Fibroblast of upper back skin (primary cell): ENCODE measurements at regions not wholly inside any gene's neighbourhood (a gene's known extent, or its start where the extent isn't known, plus 50 kb on each side); places are given as distances from the start of the nearest gene placed in this dataset.

Experiments used
- DNase-seq: peaks from one replicate; pipeline ENCODE4 v3.0.0-alpha.2; 2013

GRCh38 chr3:127110982-127111693 is 81.8 kb upstream of the PRR23E start:
- no peak for DNase-seq

- no peak for DNase-seq
Observed at GRCh38 chr3:127112796-127113570, 79.9 kb upstream of the PRR23E start.

GRCh38 chr3:127113571-127113891 is 79.4 kb upstream of the PRR23E start:
- DNase-seq, result no peak

GRCh38 chr3:127114337-127115070 is 78.4 kb upstream of the PRR23E start:
- no peak for DNase-seq

GRCh38 chr3:127115691-127116351 is 77.1 kb upstream of the PRR23E start:
- DNase-seq, result no peak

- DNase-seq, result no peak
Observed at GRCh38 chr3:127118366-127118765, 74.6 kb upstream of the PRR23E start.

GRCh38 chr3:127119693-127120464 is 73.1 kb upstream of the PRR23E start:
- no peak for DNase-seq

- DNase-seq, result no peak
Observed at GRCh38 chr3:127120851-127121647, 71.9 kb upstream of the PRR23E start.

- DNase-seq, result no peak
Observed at GRCh38 chr3:127121885-127122284, 71.0 kb upstream of the PRR23E start.

- no peak for DNase-seq
Observed at GRCh38 chr3:127123533-127123932, 69.4 kb upstream of the PRR23E start.

- DNase-seq, result no peak
Observed at GRCh38 chr3:127124120-127124519, 68.8 kb upstream of the PRR23E start.

GRCh38 chr3:127131424-127132170 is 61.3 kb upstream of the PRR23E start:
- no peak for DNase-seq

GRCh38 chr3:127132876-127133275 is 60.1 kb upstream of the PRR23E start:
- no peak for DNase-seq

GRCh38 chr3:127133971-127134370 is 59.0 kb upstream of the PRR23E start:
- no peak for DNase-seq

GRCh38 chr3:127134466-127134865 is 58.5 kb upstream of the PRR23E start:
- no peak for DNase-seq

GRCh38 chr3:127134887-127135240 is 58.1 kb upstream of the PRR23E start:
- DNase-seq, result no peak

GRCh38 chr3:127135241-127136023 is 57.5 kb upstream of the PRR23E start:
- DNase-seq, result no peak

GRCh38 chr3:127136024-127136600 is 56.8 kb upstream of the PRR23E start:
- DNase-seq, result no peak

GRCh38 chr3:127136706-127137105 is 56.2 kb upstream of the PRR23E start:
- DNase-seq, result no peak

- DNase-seq, result no peak
Observed at GRCh38 chr3:127137113-127137512, 55.8 kb upstream of the PRR23E start.
